ENCODE measurements at regions not wholly inside any gene's neighbourhood (a gene's known extent, or its start where the extent isn't known, plus 50 kb on each side); places are given as distances from the start of the nearest gene placed in this dataset.

DNA sequence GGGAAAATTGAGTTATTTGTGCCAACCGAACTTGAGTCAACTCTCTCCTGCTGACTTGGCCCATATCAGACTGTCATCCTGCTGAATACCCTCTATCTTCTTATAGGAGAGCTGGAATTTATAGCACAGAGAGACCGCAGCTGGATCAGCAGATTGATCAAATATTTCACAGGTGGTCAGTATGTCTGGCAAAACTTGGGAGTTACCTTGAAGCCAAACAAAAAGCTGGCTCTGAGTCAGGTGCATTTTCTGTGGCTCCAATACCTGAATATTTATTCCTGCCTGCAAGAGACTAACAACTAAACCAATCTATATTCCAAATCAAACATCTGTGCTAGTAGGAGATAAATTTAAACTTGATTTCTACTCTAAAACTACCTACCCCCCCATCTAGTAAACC lies 752.1 kb upstream of the ALCAM start:
- DNase-seq (ENCODE audit: low read depth in 2 of 2) = no peak

GRCh38 chr3:104628185-104628789 lies 738.4 kb upstream of the ALCAM start:
- peak; percentile 30 to 39 for DNase-seq (ENCODE audit: low read depth in 2 of 2)

DNA sequence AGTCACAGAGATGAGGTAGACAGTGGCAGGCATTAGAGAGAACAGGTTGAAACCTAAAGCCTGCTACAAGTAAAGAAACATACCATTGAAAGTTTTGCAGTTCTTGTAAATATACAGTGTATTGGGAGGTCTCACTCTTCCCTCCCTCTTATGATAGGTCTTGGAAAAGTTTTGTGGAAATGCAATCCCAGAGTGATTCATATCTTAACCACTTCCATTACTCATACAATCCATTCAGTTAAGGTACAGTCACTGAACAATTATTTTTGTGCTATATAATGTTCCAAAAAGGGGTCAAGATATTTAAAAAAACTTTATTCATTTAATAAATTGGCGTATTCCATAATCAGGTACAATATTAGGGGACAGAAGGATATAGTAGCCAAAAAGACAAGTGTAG lies 737.7 kb upstream of the ALCAM start:
- DNase-seq (ENCODE audit: low read depth in 2 of 2) = peak; percentile 59 to 63

GRCh38 chr3:104631254-104631653 lies 735.5 kb upstream of the ALCAM start:
- DNase-seq (ENCODE audit: low read depth in 2 of 2) = no peak

- no peak for DNase-seq (ENCODE audit: low read depth in 2 of 2)
Measured at GRCh38 chr3:104632521-104632920, 734.2 kb upstream of the ALCAM start.

DNA sequence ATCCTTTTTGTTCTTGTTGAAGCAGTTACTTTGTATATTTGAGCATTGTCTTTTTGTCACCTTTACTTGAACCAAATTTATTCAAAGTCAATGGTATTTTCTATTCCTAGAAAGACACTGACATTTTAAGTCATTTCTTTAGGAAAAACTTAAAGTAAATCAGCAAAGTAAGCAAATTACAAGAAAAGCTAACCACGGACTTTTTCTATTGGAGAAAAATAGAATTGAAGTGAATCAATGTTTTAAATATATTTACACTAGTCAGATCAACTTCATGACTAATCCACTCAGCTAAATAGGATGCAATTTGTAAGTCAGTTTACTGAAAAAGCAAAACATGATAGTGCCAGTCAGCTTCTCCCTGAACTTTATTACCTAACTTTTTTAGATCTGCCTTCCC lies 733.8 kb upstream of the ALCAM start:
- no peak for DNase-seq (ENCODE audit: low read depth in 2 of 2)

- no peak for DNase-seq (ENCODE audit: low read depth in 2 of 2)
Measured at GRCh38 chr3:104635872-104636580, 730.7 kb upstream of the ALCAM start.

- DNase-seq (ENCODE audit: low read depth in 2 of 2) = no peak
Measured at GRCh38 chr3:104642827-104643226, 723.9 kb upstream of the ALCAM start.

- no peak for DNase-seq (ENCODE audit: low read depth in 2 of 2)
Measured at GRCh38 chr3:104646196-104646595, 720.5 kb upstream of the ALCAM start.

GRCh38 chr3:104648823-104649222 lies 717.9 kb upstream of the ALCAM start:
- no peak for DNase-seq (ENCODE audit: low read depth in 2 of 2)

DNA sequence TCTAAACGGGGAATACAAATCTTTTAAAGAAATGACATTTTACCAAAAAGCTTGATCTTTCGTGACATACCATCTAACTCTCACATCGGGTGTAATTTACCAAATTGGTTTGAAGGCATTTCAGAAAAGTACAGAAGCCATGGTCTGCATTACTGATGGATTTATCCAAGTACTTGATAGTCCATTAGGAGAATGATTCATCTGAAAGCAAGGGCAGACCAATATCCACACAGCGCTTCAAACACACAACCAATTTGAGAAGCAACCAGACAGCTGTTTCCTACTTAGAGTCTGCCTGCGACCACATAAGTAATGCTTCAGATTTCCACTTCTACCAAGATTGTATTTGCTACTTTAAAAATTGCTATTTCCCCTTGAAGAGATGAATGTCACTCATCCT lies 697.6 kb upstream of the ALCAM start:
- no peak for DNase-seq (ENCODE audit: low read depth in 2 of 2)

- no peak for DNase-seq (ENCODE audit: low read depth in 2 of 2)
Measured at GRCh38 chr3:104672331-104672730, 694.4 kb upstream of the ALCAM start.

DNA sequence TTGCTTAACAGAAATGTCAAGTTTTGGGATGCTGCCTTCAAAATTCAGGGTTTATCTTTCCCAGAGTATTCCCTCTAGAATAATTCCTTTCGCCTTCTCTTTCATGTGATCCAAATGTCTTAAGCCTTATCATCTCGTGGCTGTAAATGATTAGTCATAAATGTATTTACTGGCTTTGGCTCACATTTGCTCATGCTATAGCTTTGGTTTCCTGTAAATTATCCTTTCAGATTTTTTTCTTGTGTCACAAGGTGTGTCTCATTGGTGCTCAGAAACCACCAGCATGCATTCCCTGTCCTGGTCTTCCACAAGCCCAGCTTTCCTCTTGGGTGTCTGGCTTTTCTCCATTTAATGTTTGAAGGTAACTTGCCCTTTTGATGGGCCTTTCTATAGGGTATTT lies 692.7 kb upstream of the ALCAM start:
- DNase-seq (ENCODE audit: low read depth in 2 of 2) = peak in 1 of 2 experiments; percentile 12

DNA sequence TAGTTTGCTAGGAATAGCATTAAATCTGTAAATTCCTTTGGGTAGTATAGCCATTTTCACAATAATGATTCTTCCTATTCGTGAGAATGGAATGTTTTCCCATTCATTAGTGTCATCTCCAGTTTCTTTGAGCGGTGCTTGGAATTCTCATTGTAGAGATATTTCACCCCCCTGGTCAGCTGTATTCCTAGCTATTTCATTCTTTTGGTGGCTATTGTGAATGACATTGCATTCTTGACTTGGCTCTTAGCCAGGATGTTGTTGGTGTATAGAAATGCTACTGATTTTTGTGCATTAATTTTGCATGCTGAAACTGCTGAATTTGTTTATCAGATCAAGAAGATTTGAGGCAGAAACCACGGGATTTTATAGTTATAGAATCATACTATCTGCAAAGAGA lies 690.5 kb upstream of the ALCAM start:
- DNase-seq (ENCODE audit: low read depth in 2 of 2) = peak in 1 of 2 experiments; percentile 6

DNA sequence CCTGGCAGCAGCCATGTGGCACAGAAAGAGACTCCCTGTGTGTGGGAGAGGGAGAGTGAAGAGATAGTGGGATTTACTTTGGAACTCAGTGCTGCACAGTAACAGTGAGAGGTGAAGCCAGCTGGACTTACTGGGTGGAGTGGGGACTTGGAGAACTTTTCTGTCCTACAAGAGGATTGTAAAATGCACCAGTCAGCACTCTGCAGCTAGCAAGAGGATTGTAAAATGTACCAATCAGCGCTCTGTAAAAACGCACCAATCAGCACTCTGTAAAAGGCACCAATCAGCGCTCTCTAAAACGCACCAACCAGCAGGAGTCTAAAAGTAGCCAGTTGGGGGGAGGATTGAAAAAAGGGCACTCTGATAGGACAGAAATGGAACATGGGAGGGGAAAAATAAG lies 688.8 kb upstream of the ALCAM start:
- no peak for DNase-seq (ENCODE audit: low read depth in 2 of 2)

DNA sequence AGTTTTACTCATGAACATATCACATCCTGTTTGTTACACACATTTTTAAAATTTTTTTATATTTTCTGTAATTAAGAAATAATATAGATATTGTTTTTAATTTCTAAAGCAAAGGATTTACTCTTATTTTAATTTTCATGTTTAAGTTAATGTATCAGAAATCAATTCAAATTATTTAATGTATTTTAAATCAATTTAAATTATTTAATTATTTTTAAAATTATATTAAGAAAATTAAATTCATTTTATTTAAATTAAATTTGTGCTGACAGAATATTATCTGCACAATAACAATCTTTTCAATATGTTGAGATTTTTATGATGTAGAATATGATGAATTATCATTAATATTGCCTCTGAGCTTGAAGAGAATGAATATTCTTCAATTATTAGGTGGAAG lies 681.2 kb upstream of the ALCAM start:
- no peak for DNase-seq (ENCODE audit: low read depth in 2 of 2)

GRCh38 chr3:104687362-104687761 lies 679.3 kb upstream of the ALCAM start:
- no peak for DNase-seq (ENCODE audit: low read depth in 2 of 2)

DNA sequence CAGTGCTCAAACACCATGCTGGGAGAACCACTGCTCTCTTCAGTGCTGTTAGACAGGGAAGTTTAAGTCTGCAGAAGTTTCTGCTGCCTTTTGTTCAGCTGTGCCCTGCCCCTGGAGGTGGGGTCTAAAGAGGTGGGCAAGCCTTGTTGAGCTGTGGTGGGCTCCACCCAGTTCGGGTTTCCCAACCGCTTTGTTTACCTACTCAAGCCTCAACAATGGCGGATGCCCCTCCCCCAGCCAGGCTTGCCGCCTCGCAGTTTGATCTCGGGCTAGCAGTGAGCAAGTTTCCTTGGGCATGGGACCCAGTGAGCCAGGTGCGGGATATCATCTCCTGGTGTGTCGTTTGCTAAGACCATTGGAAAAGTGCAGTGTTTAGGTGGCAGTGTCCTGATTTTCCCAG lies 670.2 kb upstream of the ALCAM start:
- DNase-seq (ENCODE audit: low read depth in 2 of 2) = no peak

GRCh38 chr3:104711406-104711805 lies 655.3 kb upstream of the ALCAM start:
- no peak for DNase-seq (ENCODE audit: low read depth in 2 of 2)

DNA sequence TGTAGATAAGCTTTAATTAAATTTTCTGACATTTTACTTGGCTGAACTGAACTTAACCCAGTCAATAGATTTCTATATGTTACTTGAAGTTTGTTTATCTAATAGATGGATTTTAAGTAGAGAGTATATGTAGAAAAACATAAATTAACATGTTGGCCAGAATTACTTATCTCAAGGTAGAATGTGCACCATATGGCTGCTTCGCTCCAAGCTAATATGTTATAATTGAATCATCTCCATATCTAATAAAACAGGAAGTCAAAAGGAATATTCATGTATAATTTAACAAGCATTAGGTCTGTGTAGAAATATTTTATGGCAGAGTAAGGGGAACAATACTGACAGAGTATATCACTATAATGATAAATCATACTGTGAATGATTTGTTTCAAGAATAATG lies 650.7 kb upstream of the ALCAM start:
- DNase-seq (ENCODE audit: low read depth in 2 of 2) = no peak

DNA sequence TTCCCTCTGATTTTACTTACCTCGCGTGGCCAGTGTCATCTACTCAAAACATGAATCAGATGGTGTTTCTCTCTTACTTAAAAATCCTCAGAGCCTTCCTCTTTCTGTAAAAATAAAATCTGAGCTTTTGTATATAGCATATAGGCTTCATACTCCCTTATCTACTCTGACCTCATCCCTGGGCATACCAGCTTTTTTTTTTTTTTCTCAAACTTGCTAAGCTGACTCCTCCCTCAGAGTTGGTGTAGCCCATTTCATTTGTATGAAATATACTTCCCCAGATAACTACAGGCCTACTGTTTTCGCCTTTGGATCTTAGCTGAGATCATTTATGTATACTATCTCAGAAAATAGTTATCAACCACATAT lies 648.9 kb upstream of the ALCAM start:
- no peak for DNase-seq (ENCODE audit: low read depth in 2 of 2)

DNA sequence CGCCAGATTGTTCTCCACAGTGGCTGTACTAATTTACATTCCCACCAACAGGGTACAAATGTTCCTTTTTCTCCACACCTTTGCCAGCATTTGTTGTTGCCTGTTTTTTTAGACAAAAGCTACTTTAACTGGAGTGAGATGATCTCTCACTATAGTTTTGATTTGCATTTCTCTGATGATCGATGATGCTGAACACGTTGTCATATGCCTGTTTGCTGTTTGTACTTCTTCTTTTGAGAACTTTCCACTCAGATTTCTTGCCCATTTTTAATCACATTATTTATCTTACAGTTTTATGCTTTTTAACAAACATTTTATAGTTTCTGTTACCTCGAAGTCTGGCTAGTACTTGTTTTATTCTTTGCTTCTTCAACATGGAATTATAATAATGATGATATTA lies 643.7 kb upstream of the ALCAM start:
- no peak for DNase-seq (ENCODE audit: low read depth in 2 of 2)

DNA sequence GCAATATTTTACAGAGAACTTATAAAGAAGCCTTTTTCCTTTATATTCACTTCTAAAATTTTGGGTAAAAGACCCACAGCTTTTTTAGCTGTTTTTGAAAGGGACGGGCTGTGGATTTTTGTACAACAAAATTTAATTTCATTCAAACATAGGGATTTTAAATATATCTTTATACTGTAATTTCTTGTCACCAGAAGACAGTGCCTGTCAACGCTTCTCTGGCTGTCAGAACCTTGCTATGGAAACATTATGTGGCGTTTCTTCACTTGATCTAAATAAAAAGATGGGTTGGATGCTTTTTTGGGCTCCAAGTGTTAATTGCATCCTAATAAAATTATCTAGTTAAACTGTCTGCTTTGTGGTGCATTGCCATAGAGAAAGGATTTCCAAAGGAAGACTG lies 635.6 kb upstream of the ALCAM start:
- DNase-seq (ENCODE audit: low read depth in 2 of 2) = no peak

- no peak for DNase-seq (ENCODE audit: low read depth in 2 of 2)
Measured at GRCh38 chr3:104734627-104735026, 632.1 kb upstream of the ALCAM start.

All from fibroblast of skin of left biceps (primary cell).